ENCODE measurements at regions not wholly inside any gene's neighbourhood (a gene's known extent, or its start where the extent isn't known, plus 50 kb on each side); places are given as distances from the start of the nearest gene placed in this dataset.
"Not testable (repeated sequence)": the region's sequence is repeated elsewhere in the genome, so short reads cannot be mapped to it uniquely, and the experiment has no call there.

DNA sequence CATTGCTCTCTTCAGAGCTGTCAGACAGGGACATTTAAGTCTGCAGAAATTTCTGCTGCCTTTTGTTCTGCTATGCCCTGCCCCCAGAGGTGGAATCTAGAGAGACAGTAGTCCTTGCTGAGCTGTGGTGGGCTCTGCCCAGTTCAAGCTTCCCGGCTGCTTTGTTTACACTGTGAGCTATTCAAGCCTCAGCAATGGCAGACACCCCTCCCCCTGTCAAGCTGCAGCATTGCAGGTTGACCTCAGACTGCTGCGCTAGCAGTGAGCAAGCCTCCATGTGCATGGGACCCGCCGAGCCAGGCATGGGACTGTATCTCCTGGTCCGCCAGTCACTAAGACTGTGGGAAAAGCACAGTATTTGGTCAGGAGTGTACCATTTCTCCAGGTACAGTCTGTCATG, 53.6 kb upstream of the MAPK10 start:
- DNase-seq = not testable (repeated sequence)

- no peak for DNase-seq
Measured at GRCh38 chr4:86414686-86415085, 54.8 kb upstream of the MAPK10 start.

GRCh38 chr4:86416081-86416480, 56.2 kb upstream of the MAPK10 start:
- DNase-seq = no peak

DNA sequence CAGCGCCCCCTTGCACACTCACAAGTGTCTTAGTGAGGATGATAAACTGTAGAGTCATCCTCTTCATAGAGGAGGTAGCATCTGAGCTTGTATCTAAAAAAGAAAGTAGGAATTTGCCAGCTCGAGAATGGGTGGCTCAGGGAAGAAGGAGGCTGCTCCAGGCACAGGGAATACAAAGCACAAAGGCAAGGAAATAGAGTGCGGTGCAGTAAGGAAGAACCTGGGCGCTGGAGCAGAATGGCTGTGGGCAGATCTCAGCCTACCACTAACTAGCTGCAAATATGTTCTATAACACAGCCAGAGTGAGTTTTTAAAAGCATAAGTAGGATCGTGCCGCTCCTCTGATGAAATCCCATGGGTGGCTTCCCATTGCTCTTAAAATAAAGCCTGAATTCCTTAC, 61.6 kb upstream of the MAPK10 start:
- no peak for DNase-seq

- no peak for DNase-seq
Measured at GRCh38 chr4:86431543-86432116, 71.8 kb upstream of the MAPK10 start.

DNA sequence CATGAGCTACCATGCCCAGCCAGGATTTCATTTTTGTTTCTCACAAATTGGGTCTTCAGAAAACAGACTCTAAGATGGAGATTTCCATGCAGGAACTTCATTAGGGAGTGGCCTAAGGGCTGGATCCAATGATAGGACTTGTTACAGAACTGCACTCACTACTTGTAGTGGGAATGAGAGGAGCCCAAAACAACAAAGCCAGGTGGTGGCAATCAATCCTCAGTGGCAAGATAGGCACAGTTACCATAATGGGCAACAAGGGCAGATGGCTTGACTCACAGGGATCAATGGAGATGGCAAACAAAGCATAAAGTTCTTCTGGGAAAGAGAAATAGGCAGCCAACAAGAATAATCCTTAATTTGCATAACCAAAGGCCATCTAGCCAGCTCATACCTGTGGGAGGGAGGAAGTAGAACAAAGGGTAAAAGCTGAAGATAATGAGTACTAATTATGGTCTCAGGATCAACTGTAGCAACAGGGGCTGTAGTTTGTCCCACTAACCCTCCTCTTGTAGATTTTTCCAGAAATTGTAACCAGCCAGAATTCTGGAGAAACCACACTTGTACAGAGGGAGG, 72.8 kb upstream of the MAPK10 start:
- no peak for DNase-seq

DNA sequence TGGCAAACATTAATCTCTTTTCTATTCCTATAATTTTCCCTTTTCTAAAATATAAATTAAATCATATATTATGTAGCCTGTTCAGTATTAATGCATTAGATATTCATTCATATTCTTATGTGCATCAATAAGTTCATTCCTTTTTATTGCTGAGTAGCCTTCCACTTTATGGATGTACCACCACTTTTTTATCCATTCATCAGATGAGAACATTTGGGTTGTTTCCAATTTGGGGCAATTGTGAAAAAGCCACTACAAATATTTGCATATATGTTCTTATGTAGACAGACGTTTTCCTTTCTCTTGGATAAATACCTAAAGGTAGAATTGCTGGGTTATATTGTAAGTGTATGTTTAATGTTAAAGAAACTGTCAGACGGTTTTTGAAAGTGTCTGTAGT, 79.4 kb upstream of the MAPK10 start:
- no peak for DNase-seq

GRCh38 chr4:86441175-86441936, 81.5 kb upstream of the MAPK10 start:
- no peak for DNase-seq

GRCh38 chr4:86442881-86443280, 83.0 kb upstream of the MAPK10 start:
- no peak for DNase-seq

- DNase-seq = no peak
Measured at GRCh38 chr4:86443495-86443894, 83.6 kb upstream of the MAPK10 start.

GRCh38 chr4:86446996-86447395, 87.1 kb upstream of the MAPK10 start:
- no peak for DNase-seq

DNA sequence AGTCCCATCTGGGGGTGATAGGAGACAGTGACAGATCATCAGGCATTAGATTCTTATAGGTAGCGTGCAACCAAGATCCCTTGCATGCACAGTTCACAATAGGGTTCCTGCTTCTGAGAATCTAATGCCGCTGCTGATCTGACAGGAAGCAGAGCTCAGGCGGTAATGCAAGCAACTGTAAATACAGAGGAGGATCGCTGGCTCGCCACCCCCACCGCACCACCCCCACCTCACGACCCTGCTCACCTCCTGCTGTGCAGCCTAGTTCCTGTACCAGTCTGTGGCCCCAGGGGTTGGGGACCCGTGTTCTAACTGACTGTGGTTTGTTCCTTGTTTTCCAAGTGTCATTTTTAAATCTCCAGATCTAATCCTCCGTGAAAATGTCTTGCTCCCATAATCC, 89.0 kb upstream of the MAPK10 start:
- no peak for DNase-seq

GRCh38 chr4:86449746-86450588, 90.1 kb upstream of the MAPK10 start:
- no peak for DNase-seq

- DNase-seq = no peak
Measured at GRCh38 chr4:86450861-86451260, 91.0 kb upstream of the MAPK10 start.

- DNase-seq = no peak
Measured at GRCh38 chr4:86451560-86452330, 91.9 kb upstream of the MAPK10 start.

DNA sequence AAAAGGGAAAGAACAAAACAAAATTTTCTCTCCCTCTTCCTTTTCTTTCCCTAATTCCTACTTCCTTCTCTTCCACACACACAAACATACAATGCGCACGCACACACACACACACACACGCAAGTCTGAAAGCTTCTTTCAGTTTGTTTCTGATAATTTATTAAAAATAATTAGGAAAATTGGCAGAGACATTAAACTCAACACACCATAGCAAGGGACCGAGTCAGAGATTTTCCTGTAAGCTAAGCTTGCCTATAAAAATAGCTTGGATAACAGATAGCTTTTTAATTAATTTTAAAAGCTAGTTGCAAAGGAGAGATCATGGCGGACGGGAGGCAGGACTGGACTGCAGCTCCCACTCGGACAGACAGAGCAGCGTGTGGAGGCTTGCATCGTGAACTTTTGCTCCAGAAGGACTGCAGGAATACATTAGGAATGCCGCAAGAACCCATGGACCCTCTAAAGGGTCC, 92.6 kb upstream of the MAPK10 start:
- DNase-seq = no peak

DNA sequence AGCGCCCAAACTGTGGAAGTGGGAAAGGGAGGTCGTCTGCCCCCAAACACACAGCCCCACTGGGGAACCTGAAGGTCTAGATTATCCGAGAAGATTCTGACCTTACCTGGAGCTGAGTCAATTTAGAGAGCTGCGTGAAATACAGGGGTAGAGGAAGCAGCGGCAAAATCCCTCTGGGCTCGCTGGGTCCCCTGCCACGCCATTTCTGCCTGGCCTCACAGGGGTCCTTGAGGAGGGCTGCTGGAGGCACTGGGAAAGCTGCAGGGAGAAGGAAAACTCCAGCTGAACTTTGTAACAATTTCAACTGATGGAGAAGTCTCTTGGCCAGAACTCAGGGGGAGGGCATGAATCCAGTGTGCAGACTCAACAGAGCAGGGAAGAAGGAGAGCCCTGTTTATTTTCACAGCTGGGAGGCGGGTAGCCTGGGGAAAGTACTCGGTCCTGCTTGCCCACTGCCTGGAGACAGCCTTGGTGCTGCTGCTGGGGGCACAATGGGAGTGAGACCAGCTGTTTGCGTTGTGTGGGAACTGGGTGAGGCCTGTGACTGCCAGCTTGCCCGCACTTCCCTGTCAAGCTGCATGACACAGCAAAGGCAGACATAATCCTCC, 93.2 kb upstream of the MAPK10 start:
- DNase-seq = peak; percentile 38

GRCh38 chr4:86453611-86454072, 93.8 kb upstream of the MAPK10 start:
- DNase-seq = not testable (repeated sequence)

GRCh38 chr4:86461849-86462248, 102.0 kb upstream of the MAPK10 start:
- DNase-seq = no peak

- no peak for DNase-seq
Measured at GRCh38 chr4:86472377-86473019, 112.6 kb upstream of the MAPK10 start.

- not testable (repeated sequence) for DNase-seq
Measured at GRCh38 chr4:86478151-86478550, 116.0 kb upstream of the PTPN13 start.

All from right hindlimb (tissue), 1 donor.